HUES64 (cell line): ENCODE measurements at regions not wholly inside any gene's neighbourhood (a gene's known extent, or its start where the extent isn't known, plus 50 kb on each side); places are given as distances from the start of the nearest gene placed in this dataset.

Source experiments
- H3K27ac ChIP-seq: 2 replicates; pipeline ENCODE4 v1.7.0; 2013; ENCODE audit warnings: low read depth, low read length, inconsistent platforms
- H3K27me3 ChIP-seq: 2 replicates; pipeline ENCODE4 v1.6.1; 2013; ENCODE audit warnings: mild to moderate bottlenecking, low read length; ENCODE audit not compliant: insufficient read depth
- H3K36me3 ChIP-seq: 2 replicates; pipeline ENCODE4 v1.6.1; 2013; ENCODE audit warnings: mild to moderate bottlenecking, low read length; ENCODE audit not compliant: insufficient read depth
- H3K4me1 ChIP-seq: 2 replicates; pipeline ENCODE4 v1.6.1; 2013; ENCODE audit warnings: mild to moderate bottlenecking, low read length, moderate library complexity; ENCODE audit not compliant: insufficient read depth
- H3K4me3 ChIP-seq: 2 replicates; pipeline ENCODE4 v1.5.1; 2013; ENCODE audit warnings: mild to moderate bottlenecking, low read length, moderate library complexity
- H3K9ac ChIP-seq: 2 replicates; pipeline ENCODE4 v1.6.1; 2013; ENCODE audit warnings: mild to moderate bottlenecking, low read depth, low read length
- H3K9me3 ChIP-seq: 2 replicates; pipeline ENCODE4 v1.6.1; 2013; ENCODE audit warnings: low read depth, low read length; ENCODE audit not compliant: insufficient read depth
- WGBS: fragments of 150-250, 120-280 bp; methylation state at CpG from one replicate; pipeline ENCODE4 v1.1.7; 2013; ENCODE audit warnings: missing lambda C conversion rate; 5-methylcytosine and 5-hydroxymethylcytosine counted together

DNA sequence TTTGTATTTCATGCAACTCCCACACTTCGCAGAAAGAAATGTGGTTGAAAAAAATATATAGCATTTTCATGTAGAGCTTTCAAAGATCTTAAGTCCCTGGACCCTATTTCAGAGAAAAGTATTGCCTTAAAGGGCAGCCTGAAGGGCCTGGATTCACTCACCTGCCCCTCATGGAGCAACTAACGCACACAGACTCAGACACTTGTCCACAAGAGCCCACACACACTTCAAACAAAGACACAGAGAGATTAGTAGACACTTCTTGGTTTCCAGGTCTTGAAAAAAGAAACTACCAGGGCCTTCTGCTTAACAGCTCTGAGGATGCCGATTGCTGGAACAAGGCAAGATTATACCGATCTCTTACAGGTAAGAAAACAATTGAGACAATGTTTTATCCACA lies 122.2 kb downstream of the ZBTB18 start:
- no peak overlapping the region for H3K4me3 ChIP-seq
- H3K27ac ChIP-seq: no peak overlapping the region
- H3K36me3 ChIP-seq: no peaks in the 10 kb centered on the region
- WGBS: 98% methylated on average over 4 of the region's 4 CpGs
- no peak overlapping the region for H3K9ac ChIP-seq
- no peaks in the 10 kb centered on the region for H3K27me3 ChIP-seq
- H3K9me3 ChIP-seq: no peaks in the 10 kb centered on the region
- peaks cover 13% of the 10 kb centered on the region for H3K4me1 ChIP-seq

DNA sequence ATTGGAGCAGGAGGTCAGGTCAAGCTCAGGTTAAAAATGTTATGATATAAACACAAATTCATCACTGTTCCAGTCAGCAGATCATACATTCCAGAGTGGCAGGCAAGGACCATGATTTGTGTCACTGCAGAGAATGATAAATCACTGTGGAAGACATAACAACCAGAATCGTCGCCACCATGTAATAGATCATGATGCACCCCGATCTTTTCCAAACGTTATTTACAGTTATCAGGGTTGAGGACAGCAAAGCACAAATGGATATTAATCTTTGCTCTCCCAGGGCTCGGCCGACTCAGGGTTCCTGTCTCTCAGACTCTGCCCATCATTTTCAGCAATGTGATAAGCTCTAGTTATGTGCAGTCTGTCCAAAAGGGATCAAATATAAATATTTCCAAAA lies 122.7 kb downstream of the ZBTB18 start:
- H3K4me3 ChIP-seq: no peak overlapping the region
- no peaks in the 10 kb centered on the region for H3K9me3 ChIP-seq
- H3K36me3 ChIP-seq: no peaks in the 10 kb centered on the region
- no peak overlapping the region for H3K27ac ChIP-seq
- H3K4me1 ChIP-seq: peaks cover 13% of the 10 kb centered on the region
- H3K9ac ChIP-seq: no peak overlapping the region
- H3K27me3 ChIP-seq: no peaks in the 10 kb centered on the region
- 93% methylated on average over 6 of the region's 6 CpGs for WGBS

DNA sequence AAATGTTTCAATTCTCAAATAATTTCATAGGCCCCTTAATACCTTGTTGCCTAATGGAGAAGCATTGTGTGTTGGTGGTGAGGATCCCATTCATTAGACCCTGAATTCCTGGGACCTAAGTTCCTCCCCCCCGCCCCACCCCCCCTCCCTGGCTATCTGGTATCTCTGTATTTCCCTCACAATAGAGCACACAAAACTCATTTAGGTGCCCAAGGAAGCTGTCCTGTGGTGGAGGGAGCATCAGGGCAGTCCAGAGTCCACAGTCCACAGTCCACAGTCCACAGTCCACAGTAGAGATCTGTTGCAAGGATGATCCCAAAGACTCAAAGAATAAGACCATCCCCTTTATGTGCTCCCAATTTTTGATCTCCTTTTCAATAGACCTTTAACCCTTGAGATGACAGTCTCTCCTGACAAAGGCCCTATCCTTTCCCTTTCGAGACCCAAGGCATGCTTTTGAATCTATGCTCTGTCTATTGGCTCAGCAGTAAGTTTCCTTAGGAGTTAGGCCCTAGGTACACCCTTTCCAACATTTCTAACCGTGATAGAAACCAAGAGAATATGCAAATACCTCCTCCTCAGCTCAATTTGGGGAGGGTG lies 123.9 kb downstream of the ZBTB18 start:
- 36% methylated on average over 2 of the region's 3 CpGs for WGBS
- no peak overlapping the region for H3K9ac ChIP-seq
- H3K4me3 ChIP-seq: no peak overlapping the region
- H3K27ac ChIP-seq: no peak overlapping the region
- H3K9me3 ChIP-seq: no peaks in the 10 kb centered on the region
- H3K36me3 ChIP-seq: no peaks in the 10 kb centered on the region
- H3K27me3 ChIP-seq: no peaks in the 10 kb centered on the region
- peaks cover 13% of the 10 kb centered on the region for H3K4me1 ChIP-seq

DNA sequence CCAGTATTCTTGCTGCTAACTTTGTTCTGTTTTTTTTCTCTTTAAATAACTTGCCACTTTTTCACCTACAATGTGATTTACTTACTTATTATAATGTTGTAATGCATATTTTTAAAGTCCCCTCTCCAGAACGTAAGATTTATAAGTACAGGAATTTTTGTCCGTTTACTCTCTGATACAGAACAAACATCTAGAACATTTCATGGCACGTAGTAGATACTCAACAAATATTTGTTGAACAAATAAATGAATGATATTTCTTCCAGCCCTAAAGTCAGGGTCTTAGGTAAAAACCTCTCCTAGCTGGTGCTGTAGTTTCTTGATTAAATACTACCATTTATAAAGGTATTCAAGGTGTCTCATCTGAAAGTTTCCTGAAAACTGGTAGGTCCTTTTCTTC lies 125.1 kb downstream of the ZBTB18 start:
- WGBS: 100% methylated on average over 1 of the region's 3 CpGs
- peaks cover 13% of the 10 kb centered on the region for H3K4me1 ChIP-seq
- no peak overlapping the region for H3K4me3 ChIP-seq
- no peak overlapping the region for H3K9ac ChIP-seq
- no peaks in the 10 kb centered on the region for H3K36me3 ChIP-seq
- H3K9me3 ChIP-seq: no peaks in the 10 kb centered on the region
- no peaks in the 10 kb centered on the region for H3K27me3 ChIP-seq
- no peak overlapping the region for H3K27ac ChIP-seq

DNA sequence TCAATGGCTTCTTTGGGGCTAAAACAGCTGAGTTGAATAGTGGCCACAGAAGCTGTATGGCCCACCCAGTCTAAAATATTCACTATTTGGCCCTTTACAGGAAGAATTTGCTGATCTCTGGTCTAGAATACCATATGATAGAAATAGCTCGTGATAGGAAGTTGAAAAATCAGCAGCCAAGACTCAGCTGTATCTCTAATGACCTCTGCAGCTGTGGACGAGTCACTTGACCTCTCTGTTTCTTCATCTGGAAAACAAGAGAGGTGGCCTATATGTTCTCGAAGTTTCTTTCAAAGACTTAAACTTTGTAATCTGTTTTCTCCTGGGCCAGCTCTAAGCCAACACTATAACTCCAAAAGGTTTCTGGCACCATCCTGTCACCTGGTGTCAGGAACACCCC lies 129.2 kb downstream of the ZBTB18 start:
- peaks cover 12% of the 10 kb centered on the region for H3K4me1 ChIP-seq
- H3K27ac ChIP-seq: no peak overlapping the region
- H3K36me3 ChIP-seq: no peaks in the 10 kb centered on the region
- H3K9ac ChIP-seq: no peak overlapping the region
- WGBS: 93% methylated on average over 3 of the region's 3 CpGs
- no peak overlapping the region for H3K4me3 ChIP-seq
- no peaks in the 10 kb centered on the region for H3K9me3 ChIP-seq
- no peaks in the 10 kb centered on the region for H3K27me3 ChIP-seq

DNA sequence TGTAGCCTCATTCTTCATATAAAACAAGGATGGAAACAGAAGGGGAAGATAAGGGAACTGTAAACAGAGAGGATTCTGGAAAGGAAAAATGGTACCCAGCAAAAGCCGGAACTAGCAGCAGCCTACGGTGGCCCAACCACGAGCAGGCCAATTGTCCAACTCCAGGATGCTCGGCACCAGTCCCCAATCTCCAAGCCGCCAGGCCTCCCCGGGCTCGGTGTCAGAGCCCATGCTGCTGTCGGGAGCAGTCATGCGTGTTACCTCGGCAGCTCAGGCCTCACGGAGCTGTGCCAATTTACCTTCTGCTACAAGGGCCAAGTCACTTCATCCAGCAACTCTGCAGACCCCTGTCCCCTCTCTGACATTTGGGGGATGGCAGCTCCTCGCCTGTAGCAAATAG lies 130.8 kb downstream of the ZBTB18 start:
- no peak overlapping the region for H3K4me3 ChIP-seq
- H3K27ac ChIP-seq: no peak overlapping the region
- 96% methylated on average over 12 of the region's 12 CpGs for WGBS

DNA sequence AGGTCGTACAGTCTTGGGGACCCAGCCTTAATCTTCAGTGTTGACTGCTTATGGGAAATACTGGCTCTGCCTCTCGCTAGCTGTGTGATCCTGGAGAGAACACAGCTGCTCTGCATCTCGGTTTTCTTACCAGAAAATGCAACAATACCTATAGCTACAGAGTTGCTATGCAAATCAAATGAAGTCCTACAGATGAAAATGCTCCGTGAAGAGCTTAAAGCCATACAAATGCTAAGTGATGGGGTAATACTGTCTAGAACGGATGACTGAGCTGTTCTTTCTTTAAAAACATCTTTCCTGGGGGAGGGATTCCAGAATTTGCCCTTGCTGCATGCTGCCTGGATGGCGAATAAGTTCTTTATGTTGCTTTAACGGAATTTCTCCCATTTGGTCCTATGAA lies 132.0 kb downstream of the ZBTB18 start:
- Histone ChIP-seq H3K9me3 (no peaks in the 10 kb centered on the region), H3K9ac (no peak overlapping the region), H3K27ac (no peak overlapping the region), H3K27me3 (no peaks in the 10 kb centered on the region), H3K36me3 (no peaks in the 10 kb centered on the region), H3K4me1 (0 out of 2 replicates have a peak, but pooled peaks cover 6% of the 10 kb centered on the region), H3K4me3 (no peak overlapping the region)
- 68% methylated on average over 7 of the region's 7 CpGs for WGBS

More for the DNA sequence above, 130.8 kb downstream of the ZBTB18 start:
- no peak overlapping the region for H3K9ac ChIP-seq
- H3K9me3 ChIP-seq: no peaks in the 10 kb centered on the region
- no peaks in the 10 kb centered on the region for H3K27me3 ChIP-seq
- H3K4me1 ChIP-seq: 0 out of 2 replicates have a peak, but pooled peaks cover 6% of the 10 kb centered on the region
- H3K36me3 ChIP-seq: no peaks in the 10 kb centered on the region

DNA sequence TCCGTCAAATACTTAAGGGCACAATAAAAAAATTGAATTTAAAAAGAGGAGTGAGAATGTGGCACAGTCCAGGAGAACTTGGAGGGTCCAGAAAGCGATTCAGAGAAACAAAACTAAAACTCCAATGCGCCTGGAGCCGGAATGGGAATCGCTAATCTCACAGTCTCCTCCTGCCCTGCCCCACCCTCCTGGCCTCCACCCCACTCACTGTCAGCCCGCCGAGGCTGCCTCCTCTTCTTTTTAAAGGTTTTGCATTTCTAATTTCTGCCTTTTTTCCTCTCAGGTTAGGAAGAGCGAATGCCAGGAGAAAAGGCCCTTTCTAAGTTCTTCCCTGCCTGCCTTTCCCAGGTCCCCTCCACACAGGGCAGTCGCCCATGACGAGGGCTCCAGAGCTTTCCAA lies 135.3 kb downstream of the ZBTB18 start:
- H3K4me3 ChIP-seq: no peak overlapping the region
- H3K27ac ChIP-seq: no peak overlapping the region
- 93% methylated on average over 10 of the region's 10 CpGs for WGBS
- H3K9ac ChIP-seq: no peak overlapping the region
- no peaks in the 10 kb centered on the region for H3K36me3 ChIP-seq
- H3K27me3 ChIP-seq: no peaks in the 10 kb centered on the region
- 0 out of 2 replicates have a peak, but pooled peaks cover 6% of the 10 kb centered on the region for H3K4me1 ChIP-seq
- H3K9me3 ChIP-seq: no peaks in the 10 kb centered on the region

DNA sequence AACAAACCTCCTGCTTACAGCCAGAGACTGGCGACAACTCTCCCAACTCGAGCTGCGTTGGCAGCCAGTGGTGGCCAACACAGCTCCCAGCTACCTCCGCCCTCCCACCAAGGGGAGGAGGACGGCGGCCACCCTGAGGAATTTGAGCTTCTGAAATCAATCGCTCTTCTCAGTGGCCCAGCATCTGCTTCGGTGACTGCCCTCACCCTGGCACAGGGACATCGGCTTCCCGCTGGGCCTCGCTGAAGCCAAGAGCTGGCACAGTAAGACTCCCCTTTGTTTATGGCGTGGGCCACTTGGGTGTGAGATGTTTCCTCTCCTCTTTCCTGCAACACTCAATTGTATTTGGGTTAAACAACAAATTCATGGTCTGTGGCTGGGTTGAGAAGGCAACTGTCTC lies 136.2 kb downstream of the ZBTB18 start:
- 86% methylated on average over 12 of the region's 12 CpGs for WGBS
- Histone ChIP-seq H3K27me3 (no peaks in the 10 kb centered on the region), H3K4me1 (0 out of 2 replicates have a peak, but pooled peaks cover 6% of the 10 kb centered on the region), H3K4me3 (no peak overlapping the region), H3K9ac (no peak overlapping the region), H3K9me3 (no peaks in the 10 kb centered on the region), H3K36me3 (no peaks in the 10 kb centered on the region), H3K27ac (no peak overlapping the region)

DNA sequence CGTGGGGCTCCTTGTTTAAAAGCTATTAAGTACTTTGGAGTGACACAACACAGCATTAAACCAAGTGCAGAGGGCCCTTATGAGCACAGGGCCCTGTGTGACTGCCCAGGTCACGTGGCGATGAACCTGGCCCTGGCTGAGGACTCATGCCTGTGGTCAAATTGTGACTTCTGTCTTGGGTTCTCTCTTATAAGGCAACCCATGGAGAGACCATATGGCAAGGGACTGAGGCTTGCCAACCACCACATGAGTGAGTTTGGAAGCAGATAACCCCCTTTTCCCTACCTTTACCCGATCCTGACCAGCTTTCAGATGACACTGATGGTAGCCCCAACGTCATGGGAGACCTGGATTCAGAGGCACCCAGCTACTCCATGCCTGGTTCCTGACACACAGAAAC lies 140.5 kb downstream of the ZBTB18 start:
- Histone ChIP-seq H3K27me3 (no peaks in the 10 kb centered on the region), H3K9me3 (no peaks in the 10 kb centered on the region), H3K4me3 (no peak overlapping the region), H3K27ac (no peak overlapping the region), H3K9ac (no peak overlapping the region), H3K4me1 (no peaks in the 10 kb centered on the region), H3K36me3 (no peaks in the 10 kb centered on the region)
- 89% methylated on average over 5 of the region's 5 CpGs for WGBS

DNA sequence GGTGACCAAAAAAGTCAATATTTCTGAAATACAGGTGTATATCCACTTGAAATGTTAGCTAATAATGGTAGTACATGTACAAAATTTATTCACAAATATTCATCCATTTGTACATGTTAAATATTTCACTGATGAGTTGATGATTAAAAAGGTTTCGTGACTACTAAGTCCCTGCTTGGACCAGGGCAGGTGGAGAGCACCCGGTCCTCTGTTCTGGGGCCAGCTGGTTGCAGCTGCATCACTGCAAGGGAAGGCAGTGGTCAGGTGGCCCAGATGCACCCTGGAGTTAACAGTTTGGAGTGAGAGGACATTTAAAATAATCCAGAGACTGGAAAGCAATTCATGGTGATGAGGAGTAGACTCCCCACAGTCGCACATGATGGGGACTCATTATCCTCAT lies 141.2 kb downstream of the ZBTB18 start:
- no peaks in the 10 kb centered on the region for H3K4me1 ChIP-seq
- no peaks in the 10 kb centered on the region for H3K36me3 ChIP-seq
- no peaks in the 10 kb centered on the region for H3K9me3 ChIP-seq
- H3K9ac ChIP-seq: no peak overlapping the region
- no peak overlapping the region for H3K27ac ChIP-seq
- no peak overlapping the region for H3K4me3 ChIP-seq
- 90% methylated on average over 3 of the region's 3 CpGs for WGBS
- H3K27me3 ChIP-seq: no peaks in the 10 kb centered on the region
